T-cell (primary cell): ENCODE measurements at regions not wholly inside any gene's neighbourhood (a gene's known extent, or its start where the extent isn't known, plus 50 kb on each side); places are given as distances from the start of the nearest gene placed in this dataset.

Experiments used
- ATAC-seq, 4 experiments: fragments of 200-7000 bp in 3 of 4; fragments of 150-1000 bp in 1 of 4; cut with Tn5 transposase; replicated peaks in 1 of 4; 1 replicate in 3 of 4; 2 replicates in 1 of 4; pipeline ENCODE4 v1.10.0; 2021; ENCODE audit warnings: moderate library complexity in 3 of 4, mild to moderate bottlenecking in 2 of 4, moderate number of reproducible peaks in 1 of 4
- CTCF ChIA-PET, 2 donors: fragments of 300-600 bp; sonication (Branson Sonifier 250); formaldehyde crosslinking; loops; one replicate each; lab custom pipeline; 2022; ENCODE audit warnings: antibody characterized with exemption in 2 of 2; lab: Charles Lee
- POLR2A ChIA-PET, 2 donors: fragments of 300-600 bp; sonication (Branson Sonifier 250); formaldehyde crosslinking; loops; one replicate each; lab custom pipeline; 2022; ENCODE audit warnings: antibody characterized with exemption in 2 of 2; lab: Charles Lee
- DNase-seq, 35 experiments: peaks; one replicate each; pipeline versions ENCODE4 v3.0.0 to v3.0.0-alpha.2; 2013 to 2023
- H3K27ac ChIP-seq: one replicate; pipeline ENCODE4 v1.5.1; 2013; ENCODE audit warnings: low read length
- H3K27me3 ChIP-seq, 2 experiments: replicated peaks in 1 of 2; 1 replicate in 1 of 2; 2 replicates in 1 of 2; pipeline versions ENCODE4 v1.6.1 to v1.7.0; 2013; ENCODE audit warnings: low read length in 1 of 2, mixed read lengths in 1 of 2; ENCODE audit not compliant: control insufficient read depth in 2 of 2, insufficient read depth in 2 of 2; ENCODE audit errors: extremely low read depth in 1 of 2
- H3K36me3 ChIP-seq, 2 donors: 1 replicate in 1 of 2; 2 replicates in 1 of 2; pipeline versions ENCODE4 v1.6.1 to v1.7.0; 2013; ENCODE audit warnings: low read length in 1 of 2; ENCODE audit not compliant: control insufficient read depth in 2 of 2, insufficient read depth in 1 of 2; ENCODE audit errors: extremely low read depth in 1 of 2
- H3K4me1 ChIP-seq, 2 experiments: 1 replicate in 1 of 2; 2 replicates in 1 of 2; pipeline versions ENCODE4 v1.6.1 to v1.7.0; 2013; ENCODE audit warnings: low read length in 2 of 2, mixed read lengths in 1 of 2; ENCODE audit not compliant: insufficient read depth in 2 of 2, control insufficient read depth in 1 of 2; ENCODE audit errors: extremely low read depth in 1 of 2
- H3K4me3 ChIP-seq, 2 donors: 1 replicate in 1 of 2; 2 replicates in 1 of 2; pipeline versions ENCODE4 v1.5.1 to v1.7.0; 2013; ENCODE audit warnings: mild to moderate bottlenecking in 2 of 2, low read length in 1 of 2, moderate library complexity in 1 of 2; ENCODE audit not compliant: control insufficient read depth in 1 of 2; ENCODE audit errors: extremely low read depth in 1 of 2
- H3K9me3 ChIP-seq: 2 replicates; pipeline ENCODE4 v1.7.0; 2013
- H3K27ac Mint-ChIP-seq, 2 donors: one replicate each; pipeline ENCODE4 v1.8.0; 2020 to 2021; ENCODE audit warnings: mild to moderate bottlenecking in 2 of 2, mixed read lengths in 2 of 2
- H3K27me3 Mint-ChIP-seq, 2 donors: one replicate each; pipeline ENCODE4 v1.8.0; 2021 to 2022; ENCODE audit warnings: mixed read lengths in 2 of 2
- H3K36me3 Mint-ChIP-seq: one replicate; pipeline ENCODE4 v1.8.0; 2021; ENCODE audit warnings: mixed read lengths
- H3K4me1 Mint-ChIP-seq, 3 donors: one replicate each; pipeline ENCODE4 v1.8.0; 2020 to 2022; ENCODE audit warnings: mixed read lengths in 3 of 3, mild to moderate bottlenecking in 1 of 3
- H3K4me3 Mint-ChIP-seq, 3 donors: one replicate each; pipeline ENCODE4 v1.8.0; 2020 to 2022; ENCODE audit warnings: mild to moderate bottlenecking in 3 of 3, mixed read lengths in 3 of 3, moderate library complexity in 3 of 3
- H3K9me3 Mint-ChIP-seq, 3 donors: one replicate each; pipeline ENCODE4 v1.8.0; 2020 to 2022; ENCODE audit warnings: mixed read lengths in 3 of 3
- WGBS: methylation state at CpG from one replicate; pipeline ENCODE4 v1.1.5; 2013; ENCODE audit warnings: missing lambda C conversion rate; ENCODE audit not compliant: insufficient coverage; 5-methylcytosine and 5-hydroxymethylcytosine counted together

DNA sequence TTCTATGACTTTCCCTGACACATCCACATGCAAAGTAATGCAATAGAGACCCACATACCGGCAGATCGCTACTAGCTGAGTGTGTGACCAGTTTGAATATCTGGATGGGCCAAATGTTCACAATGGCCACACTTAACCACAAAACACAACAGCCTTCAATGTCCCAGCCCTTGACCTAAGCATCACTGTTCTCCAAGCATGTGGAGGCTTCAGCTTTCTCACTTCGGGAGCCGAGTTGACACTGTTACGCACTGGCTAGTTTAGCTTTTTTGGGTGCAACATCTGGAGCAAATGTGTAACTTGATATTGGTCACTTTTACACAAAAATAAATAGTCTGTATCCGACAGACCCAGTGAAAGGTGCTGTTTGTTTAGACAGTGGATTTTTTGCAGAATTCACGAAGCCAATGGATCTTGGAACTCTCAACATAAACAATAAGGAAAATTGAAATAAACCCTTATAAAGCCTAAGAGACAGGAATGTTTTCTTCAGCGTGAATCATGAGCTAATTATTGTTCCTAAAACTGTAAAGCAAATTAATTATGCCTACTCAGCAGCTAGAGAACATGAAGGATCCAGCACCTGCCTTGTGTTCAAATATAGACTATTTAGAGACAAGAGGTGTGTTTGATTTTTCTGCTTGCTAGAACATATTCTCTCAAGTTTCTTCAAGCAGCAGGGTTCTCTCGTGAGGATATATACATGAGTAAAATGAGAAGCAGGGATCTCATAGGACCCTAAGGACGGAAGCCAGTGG is 117.6 kb upstream of the JCAD start:
- Histone ChIP-seq H3K27ac (no peak overlapping the region), H3K4me1 (no peaks in the 10 kb centered on the region), H3K27me3 (peaks cover 0 to 8% of the 10 kb centered on the region in 2 experiments), H3K4me3 (no peak overlapping the region), H3K9me3 (no peaks in the 10 kb centered on the region), H3K36me3 (no peaks in the 10 kb centered on the region)
- ATAC-seq (no peak), DNase-seq (no peak)
- no peaks in the 10 kb centered on the region for H3K9me3 Mint-ChIP-seq
- peaks cover 9 to 13% of the 10 kb centered on the region in 2 donors for H3K27me3 Mint-ChIP-seq
- no peaks in the 10 kb centered on the region for H3K36me3 Mint-ChIP-seq
- H3K27ac Mint-ChIP-seq = no peak overlapping the region
- no peaks in the 10 kb centered on the region for H3K4me1 Mint-ChIP-seq
- H3K4me3 Mint-ChIP-seq = no peak overlapping the region
- CTCF ChIA-PET = interaction anchor here in 1 of 2 donors (0.7 kb wide), 1 partner anchor 16 kb away, joined by 3 read pairs; no protein-coding TSS in a partner anchor
- WGBS = 71% methylated on average over 1 of the region's 10 CpGs
- POLR2A ChIA-PET = no interaction called here

DNA sequence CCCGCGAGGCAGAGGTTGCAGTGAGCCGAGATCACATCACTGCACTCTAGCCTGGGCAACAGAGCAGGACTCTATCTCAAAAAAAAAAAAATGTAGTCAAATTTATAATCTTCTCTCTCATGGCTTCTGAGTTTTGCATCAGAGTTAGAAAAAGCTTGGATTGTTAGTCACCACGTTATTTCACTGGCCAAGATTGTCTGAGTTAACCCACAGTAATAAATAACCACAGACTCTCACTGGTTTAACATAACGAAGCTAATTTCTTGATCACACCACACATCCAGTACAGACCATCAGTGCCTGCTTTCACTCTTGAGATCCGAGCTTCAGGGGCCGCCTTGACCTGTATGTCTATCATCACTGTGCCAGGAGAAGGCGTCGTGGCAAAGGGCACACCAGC is 116.8 kb upstream of the JCAD start:
- ATAC-seq (no peak), DNase-seq (no peak)
- H3K4me1 Mint-ChIP-seq = no peaks in the 10 kb centered on the region
- H3K27ac Mint-ChIP-seq = no peak overlapping the region
- H3K36me3 Mint-ChIP-seq = no peaks in the 10 kb centered on the region
- no peaks in the 10 kb centered on the region for H3K36me3 ChIP-seq
- no peak overlapping the region for H3K27ac ChIP-seq
- WGBS = 71% methylated on average over 6 of the region's 9 CpGs
- H3K4me3 ChIP-seq = no peak overlapping the region
- H3K27me3 Mint-ChIP-seq = peaks cover 9 to 13% of the 10 kb centered on the region in 2 donors
- CTCF ChIA-PET = interaction anchor here in 1 of 2 donors (0.7 kb wide), 1 partner anchor 17 kb away, joined by 3 read pairs; no protein-coding TSS in a partner anchor
- H3K4me3 Mint-ChIP-seq = no peak overlapping the region
- no peaks in the 10 kb centered on the region for H3K9me3 Mint-ChIP-seq
- no peaks in the 10 kb centered on the region for H3K9me3 ChIP-seq
- no peaks in the 10 kb centered on the region for H3K4me1 ChIP-seq
- POLR2A ChIA-PET = no interaction called here
- peaks cover 0 to 8% of the 10 kb centered on the region in 2 experiments for H3K27me3 ChIP-seq

DNA sequence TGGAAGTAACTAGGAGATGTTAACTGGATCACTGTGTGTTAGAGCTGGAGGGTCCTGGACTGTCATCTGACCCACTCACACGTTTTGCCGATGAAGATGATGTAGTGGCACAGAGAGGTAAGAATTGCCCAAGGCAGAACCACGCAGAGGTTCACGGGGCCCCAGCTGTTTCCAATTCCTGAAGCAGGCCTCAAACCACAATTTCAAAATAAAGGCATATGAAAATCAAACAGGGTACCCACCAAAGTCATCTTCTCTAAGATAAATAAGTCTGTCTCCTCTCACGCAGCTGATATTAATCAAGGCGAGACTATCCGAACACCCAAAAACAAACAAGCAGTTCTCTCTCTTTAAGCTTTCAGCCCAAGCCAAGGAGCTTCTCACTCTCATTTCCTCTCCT is 113.3 kb upstream of the JCAD start:
- H3K36me3 ChIP-seq = no peaks in the 10 kb centered on the region
- no peak overlapping the region for H3K4me3 Mint-ChIP-seq
- WGBS = no CpG with 5 or more reads among the region's 7 CpGs
- no peaks in the 10 kb centered on the region for H3K4me1 Mint-ChIP-seq
- H3K27ac ChIP-seq = no peak overlapping the region
- DNase-seq = no peak
- no peak overlapping the region for H3K4me3 ChIP-seq
- no peak overlapping the region for H3K27ac Mint-ChIP-seq
- H3K27me3 ChIP-seq = peaks cover 0 to 8% of the 10 kb centered on the region in 2 experiments
- H3K9me3 Mint-ChIP-seq = no peaks in the 10 kb centered on the region
- no peaks in the 10 kb centered on the region for H3K36me3 Mint-ChIP-seq
- no peaks in the 10 kb centered on the region for H3K4me1 ChIP-seq
- H3K9me3 ChIP-seq = no peaks in the 10 kb centered on the region
- POLR2A ChIA-PET = no interaction called here
- ATAC-seq = no peak
- CTCF ChIA-PET = interaction anchor here (0.6 kb wide), 2 partner anchors 20 to 76 kb away, joined by 3 to 4 read pairs; no protein-coding TSS in a partner anchor
- H3K27me3 Mint-ChIP-seq = peaks cover 17 to 18% of the 10 kb centered on the region in 2 donors

DNA sequence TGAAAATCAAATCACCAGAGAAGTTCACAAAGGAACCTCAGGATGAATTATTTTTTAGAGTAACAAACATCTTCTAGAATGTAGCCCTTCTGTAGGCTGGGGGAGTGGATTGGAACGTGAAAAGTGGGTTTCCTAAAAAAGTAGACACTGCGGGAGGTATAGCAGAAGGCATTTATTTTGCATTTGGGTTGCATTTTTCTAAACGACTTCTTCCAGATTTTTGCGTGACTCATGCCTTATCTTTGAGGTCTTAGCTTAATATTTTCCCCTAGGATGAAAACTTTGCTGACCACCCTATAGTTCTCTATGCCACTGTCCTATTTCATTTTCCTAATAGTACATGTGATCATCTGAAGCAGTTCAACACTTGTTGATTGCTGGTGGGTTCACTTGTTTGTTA is 112.7 kb upstream of the JCAD start:
- H3K27me3 ChIP-seq = peaks cover 0 to 4% of the 10 kb centered on the region in 2 experiments
- no peak overlapping the region for H3K27ac ChIP-seq
- H3K36me3 ChIP-seq = no peaks in the 10 kb centered on the region
- no peaks in the 10 kb centered on the region for H3K9me3 ChIP-seq
- Mint-ChIP-seq H3K27ac (no peak overlapping the region), H3K4me1 (no peaks in the 10 kb centered on the region), H3K27me3 (peaks cover 16 to 19% of the 10 kb centered on the region in 2 donors), H3K9me3 (no peaks in the 10 kb centered on the region), H3K36me3 (no peaks in the 10 kb centered on the region), H3K4me3 (no peak overlapping the region)
- no peak for ATAC-seq
- H3K4me1 ChIP-seq = no peaks in the 10 kb centered on the region
- ChIA-PET POLR2A (interaction anchor here in 1 of 2 donors (0.5 kb wide), 1 partner anchor 1584 kb away, joined by 3 read pairs; no protein-coding TSS in a partner anchor), CTCF (interaction anchor here in 1 of 2 donors (0.6 kb wide), 1 partner anchor 76 kb away, joined by 4 read pairs; no protein-coding TSS in a partner anchor)
- DNase-seq = no peak
- 100% methylated on average over 1 of the region's 4 CpGs for WGBS
- H3K4me3 ChIP-seq = no peak overlapping the region

DNA sequence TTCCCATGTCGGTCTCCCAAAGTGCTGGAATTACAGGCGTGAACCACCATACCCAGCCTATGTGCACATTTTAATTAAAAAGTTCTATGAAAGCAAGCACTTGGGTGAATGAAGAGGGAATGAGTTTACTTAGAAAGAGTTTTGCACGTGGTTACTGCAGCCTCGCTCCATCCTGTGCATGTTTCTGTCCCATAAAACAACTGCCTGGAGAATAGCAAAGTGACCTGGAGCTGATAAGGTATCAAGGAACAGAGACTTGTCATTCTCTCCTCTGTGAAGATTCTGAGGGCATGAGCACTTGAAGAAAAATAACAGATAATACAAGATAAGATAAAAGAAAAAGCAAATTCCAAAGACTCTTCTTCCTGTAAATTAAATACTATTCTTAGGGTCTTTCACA is 112.2 kb upstream of the JCAD start:
- Mint-ChIP-seq H3K4me1 (no peaks in the 10 kb centered on the region), H3K27me3 (peaks cover 19 to 21% of the 10 kb centered on the region in 2 donors), H3K9me3 (no peaks in the 10 kb centered on the region), H3K4me3 (no peak overlapping the region), H3K27ac (no peak overlapping the region), H3K36me3 (no peaks in the 10 kb centered on the region)
- Histone ChIP-seq H3K4me1 (no peaks in the 10 kb centered on the region), H3K9me3 (no peaks in the 10 kb centered on the region), H3K27me3 (peaks cover 0 to 4% of the 10 kb centered on the region in 2 experiments), H3K27ac (no peak overlapping the region), H3K36me3 (no peaks in the 10 kb centered on the region), H3K4me3 (no peak overlapping the region)
- ChIA-PET POLR2A (interaction anchor here in 1 of 2 donors (0.5 kb wide), 1 partner anchor 1583 kb away, joined by 3 read pairs; no protein-coding TSS in a partner anchor), CTCF (no interaction called here)
- DNase-seq (no peak), ATAC-seq (no peak)
- WGBS = no CpG with 5 or more reads among the region's 4 CpGs

DNA sequence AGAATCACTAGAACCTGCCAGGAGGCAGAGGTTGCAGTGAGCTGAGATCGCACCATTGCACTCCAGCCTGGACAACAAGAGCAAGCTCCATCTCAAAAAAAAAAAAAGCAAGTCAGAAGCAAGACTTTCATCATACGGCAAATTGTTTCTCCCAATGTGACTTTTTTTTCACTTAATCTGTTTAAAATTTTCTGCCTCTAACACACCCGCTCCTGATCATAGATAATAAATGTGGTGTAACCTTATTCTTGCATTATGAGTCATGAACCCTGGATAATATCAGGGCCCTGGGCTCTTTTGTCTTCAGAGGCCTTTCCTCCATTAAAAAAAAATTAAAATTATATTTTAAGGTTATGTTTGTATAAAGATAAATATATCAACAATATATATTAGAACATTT is 111.4 kb upstream of the JCAD start:
- Mint-ChIP-seq H3K36me3 (no peaks in the 10 kb centered on the region), H3K9me3 (no peaks in the 10 kb centered on the region), H3K27me3 (peaks cover 16 to 17% of the 10 kb centered on the region in 2 donors), H3K4me3 (no peak overlapping the region), H3K27ac (no peak overlapping the region), H3K4me1 (no peaks in the 10 kb centered on the region)
- no peaks in the 10 kb centered on the region for H3K9me3 ChIP-seq
- no peak for ATAC-seq
- H3K27ac ChIP-seq = no peak overlapping the region
- H3K36me3 ChIP-seq = no peaks in the 10 kb centered on the region
- peaks cover 0 to 7% of the 10 kb centered on the region in 2 experiments for H3K27me3 ChIP-seq
- DNase-seq = no peak
- ChIA-PET CTCF (interaction anchor here in 1 of 2 donors (0.6 kb wide), 1 partner anchor 173 kb away, joined by 4 read pairs; no protein-coding TSS in a partner anchor), POLR2A (interaction anchor here in 1 of 2 donors (0.6 kb wide), 1 partner anchor 8 kb away, joined by 6 read pairs; no protein-coding TSS in a partner anchor)
- no peaks in the 10 kb centered on the region for H3K4me1 ChIP-seq
- no peak overlapping the region for H3K4me3 ChIP-seq
- WGBS = no CpG with 5 or more reads among the region's 3 CpGs
